ENCODE measurements at regions not wholly inside any gene's neighbourhood (a gene's known extent, or its start where the extent isn't known, plus 50 kb on each side); places are given as distances from the start of the nearest gene placed in this dataset.

DNA sequence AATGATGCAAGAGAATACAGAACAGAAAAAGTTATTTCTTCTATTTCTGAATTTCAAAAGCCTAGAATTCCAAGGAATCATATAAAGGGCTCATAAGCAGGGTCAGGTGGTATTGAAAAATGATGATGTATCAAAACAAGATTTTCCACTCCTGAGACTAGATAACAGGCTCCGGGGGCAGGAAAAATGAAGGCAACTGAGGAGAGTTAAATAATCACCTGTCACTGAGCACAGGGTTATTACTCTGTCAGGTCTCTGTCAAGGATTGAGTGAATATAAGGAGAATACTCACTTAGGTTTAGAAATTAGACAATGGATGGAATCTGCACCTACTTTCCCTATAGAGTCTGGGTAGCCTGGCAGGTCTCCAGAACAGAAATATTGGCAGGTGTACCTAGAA is 76.1 kb upstream of the KHDRBS2 start:
- TF ChIP-seq, protein P1, sequence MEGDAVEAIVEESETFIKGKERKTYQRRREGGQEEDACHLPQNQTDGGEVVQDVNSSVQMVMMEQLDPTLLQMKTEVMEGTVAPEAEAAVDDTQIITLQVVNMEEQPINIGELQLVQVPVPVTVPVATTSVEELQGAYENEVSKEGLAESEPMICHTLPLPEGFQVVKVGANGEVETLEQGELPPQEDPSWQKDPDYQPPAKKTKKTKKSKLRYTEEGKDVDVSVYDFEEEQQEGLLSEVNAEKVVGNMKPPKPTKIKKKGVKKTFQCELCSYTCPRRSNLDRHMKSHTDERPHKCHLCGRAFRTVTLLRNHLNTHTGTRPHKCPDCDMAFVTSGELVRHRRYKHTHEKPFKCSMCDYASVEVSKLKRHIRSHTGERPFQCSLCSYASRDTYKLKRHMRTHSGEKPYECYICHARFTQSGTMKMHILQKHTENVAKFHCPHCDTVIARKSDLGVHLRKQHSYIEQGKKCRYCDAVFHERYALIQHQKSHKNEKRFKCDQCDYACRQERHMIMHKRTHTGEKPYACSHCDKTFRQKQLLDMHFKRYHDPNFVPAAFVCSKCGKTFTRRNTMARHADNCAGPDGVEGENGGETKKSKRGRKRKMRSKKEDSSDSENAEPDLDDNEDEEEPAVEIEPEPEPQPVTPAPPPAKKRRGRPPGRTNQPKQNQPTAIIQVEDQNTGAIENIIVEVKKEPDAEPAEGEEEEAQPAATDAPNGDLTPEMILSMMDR (IDR thresholded peaks at IDR 0.05) = no peak
- no peak for TF ChIP-seq POLR2A (IDR thresholded peaks at IDR 0.05)
- intact Hi-C loops (cut with DNase I) = no loop called here

DNA sequence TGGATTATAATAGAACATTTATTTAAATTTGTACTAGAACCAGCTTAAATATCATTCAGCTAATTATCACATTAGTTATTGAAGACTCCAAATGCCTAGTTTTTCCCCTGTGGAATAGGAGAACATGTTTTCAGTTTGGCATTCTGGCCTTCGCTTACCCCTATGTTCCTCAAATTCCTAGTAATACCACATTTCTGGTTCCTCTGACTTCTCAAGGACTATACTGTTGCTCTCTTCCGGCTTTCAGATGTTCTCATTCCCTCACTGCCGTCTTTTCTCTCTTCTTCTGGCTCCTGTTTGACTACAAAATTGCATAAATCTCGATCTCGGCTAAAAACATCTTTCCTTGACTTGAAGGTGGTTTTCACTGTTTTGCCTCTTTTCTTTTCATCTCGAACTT is 71.8 kb upstream of the KHDRBS2 start:
- no peak overlapping the region for H3K27ac ChIP-seq
- no peaks in the 10 kb centered on the region for H3K9me3 ChIP-seq
- TF ChIP-seq POLR2A (IDR thresholded peaks at IDR 0.05) = no peak
- TF ChIP-seq, protein P1 (IDR thresholded peaks at IDR 0.05) = no peak
- H3K4me3 ChIP-seq (replicated peaks in 1 of 3) = no peak overlapping the region
- 31 to 33% methylated on average over 6 of the region's 6 CpGs for whole genome bisulfite sequencing, 2 donors
- no peak for DNase-seq
- H3K4me1 ChIP-seq = no peaks in the 10 kb centered on the region
- no peaks in the 10 kb centered on the region for H3K36me3 ChIP-seq
- H3K27me3 ChIP-seq = no peaks in the 10 kb centered on the region
- intact Hi-C loops (cut with DNase I) = no loop called here

More for the DNA sequence above, 76.1 kb upstream of the KHDRBS2 start:
- Histone ChIP-seq H3K27me3 (no peaks in the 10 kb centered on the region), H3K4me1 (no peaks in the 10 kb centered on the region), H3K9me3 (no peaks in the 10 kb centered on the region), H3K4me3 (replicated peaks in 1 of 3) (no peak overlapping the region), H3K27ac (no peak overlapping the region), H3K36me3 (no peaks in the 10 kb centered on the region)
- no peak for DNase-seq
- WGBS, 2 donors = 79 to 93% methylated on average over 1 of the region's 1 CpG

DNA sequence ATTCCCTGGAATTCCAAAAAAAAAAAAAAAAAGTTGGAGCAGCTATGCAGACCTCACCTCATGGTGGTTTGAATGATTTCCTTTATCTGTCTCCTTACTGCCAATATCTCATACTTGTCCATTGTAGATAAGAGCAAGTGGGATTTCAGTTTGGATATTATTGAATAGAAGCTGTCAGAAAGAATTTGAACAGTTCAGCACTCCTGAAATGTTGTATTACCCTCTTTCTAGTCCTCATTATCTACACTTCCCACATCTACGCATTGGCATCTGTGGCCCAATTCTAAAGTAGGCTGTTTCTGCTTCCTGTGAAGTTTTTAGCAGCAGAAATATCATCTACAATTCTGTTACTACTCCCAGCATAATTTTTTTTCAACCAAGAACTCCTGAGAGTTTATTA is 68.2 kb upstream of the KHDRBS2 start:
- Histone ChIP-seq H3K9me3 (no peaks in the 10 kb centered on the region), H3K4me1 (no peaks in the 10 kb centered on the region), H3K36me3 (no peaks in the 10 kb centered on the region), H3K27me3 (no peaks in the 10 kb centered on the region), H3K27ac (no peak overlapping the region), H3K4me3 (replicated peaks in 1 of 3) (no peak overlapping the region)
- TF ChIP-seq POLR2A (IDR thresholded peaks at IDR 0.05) = no peak
- TF ChIP-seq, protein P1 (IDR thresholded peaks at IDR 0.05) = no peak
- intact Hi-C loops (cut with DNase I) = no loop called here
- 91 to 94% methylated on average over 1 of the region's 1 CpG for WGBS, 2 donors
- no peak for DNase-seq

DNA sequence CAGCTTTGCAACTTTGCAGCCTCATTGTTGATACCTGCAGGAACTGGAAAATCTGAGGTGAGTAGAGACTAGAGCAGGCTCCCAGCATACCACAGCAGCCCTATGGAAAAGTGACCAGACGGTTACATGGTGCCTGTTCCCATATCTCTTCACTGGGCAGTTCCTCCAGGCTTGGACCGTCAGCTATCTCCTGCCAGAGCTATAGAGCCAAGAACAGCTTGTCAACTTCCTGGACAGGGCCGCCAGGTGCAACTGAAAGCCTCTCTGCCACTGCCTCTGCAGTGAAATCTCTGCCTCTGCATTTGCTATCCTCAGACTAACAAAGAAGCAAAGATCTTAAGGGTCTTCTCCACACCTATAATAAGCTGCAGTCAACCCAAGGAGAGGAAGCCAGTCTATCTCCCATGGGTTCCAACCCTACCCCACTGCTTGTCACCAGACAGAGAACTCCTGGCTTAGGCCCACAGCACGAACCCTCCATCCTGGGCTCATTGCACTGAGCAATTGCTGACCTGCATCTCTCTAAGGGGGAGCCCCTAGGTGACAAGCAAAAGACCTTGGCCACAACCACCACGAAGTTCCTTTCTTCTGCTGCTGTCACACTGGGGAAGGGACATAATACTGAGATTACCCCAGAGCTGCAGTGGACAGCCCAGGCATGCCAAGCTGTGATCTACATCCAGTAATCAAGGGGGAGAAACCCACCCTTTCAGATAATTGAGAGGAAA is 60.1 kb upstream of the KHDRBS2 start:
- Histone ChIP-seq H3K4me1 (no peaks in the 10 kb centered on the region), H3K4me3 (replicated peaks in 1 of 3) (no peak overlapping the region), H3K27ac (no peak overlapping the region), H3K27me3 (no peaks in the 10 kb centered on the region), H3K36me3 (no peaks in the 10 kb centered on the region), H3K9me3 (no peaks in the 10 kb centered on the region)
- intact Hi-C loops (cut with DNase I) = no loop called here
- 84 to 100% methylated on average over 2 to 5 of the region's 5 CpGs for WGBS, 2 donors
- TF ChIP-seq, protein P1 (IDR thresholded peaks at IDR 0.05) = no peak
- TF ChIP-seq POLR2A (IDR thresholded peaks at IDR 0.05) = no peak
- no peak for DNase-seq

DNA sequence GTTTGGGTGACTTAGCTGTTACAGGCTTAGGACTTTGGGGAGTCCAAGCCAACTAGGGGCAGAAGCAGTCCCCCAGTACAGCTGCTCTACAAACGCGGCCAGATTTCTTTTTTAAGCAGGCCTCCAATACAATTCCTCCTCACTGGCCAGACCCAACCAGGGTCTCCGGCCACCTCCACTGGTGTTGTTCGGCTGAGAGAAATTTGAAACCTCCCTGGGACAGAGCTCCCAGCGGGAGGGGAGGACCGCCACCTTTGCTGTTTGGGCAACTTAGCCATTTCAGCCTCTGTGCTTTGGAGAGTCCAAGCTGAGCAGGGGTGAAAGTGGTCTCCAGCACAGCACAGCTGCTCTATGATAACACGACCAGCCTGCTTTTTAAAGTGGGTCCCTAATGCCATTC is 59.4 kb upstream of the KHDRBS2 start:
- Histone ChIP-seq H3K27ac (no peak overlapping the region), H3K9me3 (no peaks in the 10 kb centered on the region), H3K36me3 (no peaks in the 10 kb centered on the region), H3K4me1 (no peaks in the 10 kb centered on the region), H3K4me3 (replicated peaks in 1 of 3) (no peak overlapping the region), H3K27me3 (no peaks in the 10 kb centered on the region)
- intact Hi-C loops (cut with DNase I) = no loop called here
- WGBS, 2 donors = 87 to 92% methylated on average over 5 to 7 of the region's 7 CpGs
- no peak for DNase-seq
- no peak for TF ChIP-seq POLR2A (IDR thresholded peaks at IDR 0.05)
- TF ChIP-seq, protein P1 (IDR thresholded peaks at IDR 0.05) = no peak

Data from thyroid gland (tissue), 4 donors.